HepG2 (cell line): ENCODE measurements at regions not wholly inside any gene's neighbourhood (a gene's known extent, or its start where the extent isn't known, plus 50 kb on each side); places are given as distances from the start of the nearest gene placed in this dataset.

ENCODE experiments used
- ATAC-seq: fragments of 200-7000 bp; cut with Tn5 transposase; 3 replicates; pipeline ENCODE4 v1.9.1; 2020; ENCODE audit warnings: mild to moderate bottlenecking, moderate library complexity
- BruUV-seq: library from RNA; stranded (reverse); fragments of 400-500 nt; replicated peaks from 2 replicates; lab custom pipeline; 2021; lab: Mats Ljungman, UMichigan
- CTCF ChIA-PET: fragments of 300-600 bp; formaldehyde crosslinking; extraction: SDS; loops from one replicate; lab custom pipeline; 2021; ENCODE audit warnings: low total read pairs, inconsistent platforms, low intra/inter-chr PET ratio; lab: Yijun Ruan, JAX
- POLR2A ChIA-PET: fragments of 350-600 bp; sonication (Branson Sonifier 250); formaldehyde crosslinking; loops from one replicate; lab custom pipeline; 2020; ENCODE audit warnings: antibody characterized with exemption, inconsistent platforms; lab: Yijun Ruan, JAX
- DNase-seq: peaks from one replicate; pipeline ENCODE4 v3.0.0-alpha.2; 2015; ENCODE audit warnings: low spot score
- FAIRE-seq: peaks from 3 replicates; lab custom pipeline; 2011; peaks lifted over from hg19 to GRCh38; lab: Jason Lieb, UNC
- H2AFZ ChIP-seq: one replicate; pipeline ENCODE4 v1.6.1; 2011; ENCODE audit warnings: low read length, inconsistent platforms
- H3K27ac ChIP-seq: fragments of 300-600 bp; 3 replicates; pipeline ENCODE4 v1.8.0; 2011; ENCODE audit warnings: mixed run types, mild to moderate bottlenecking, mixed read lengths, low read length, inconsistent platforms; ENCODE audit not compliant: insufficient read depth; ENCODE audit errors: extremely low read length
- H3K27me3 ChIP-seq, 2 experiments: fragments of 200-600 bp in 1 of 2; 2 replicates in 1 of 2; 3 replicates in 1 of 2; pipeline versions ENCODE4 v1.6.0 to v1.8.0; 2011; ENCODE audit warnings: low read length in 2 of 2, mild to moderate bottlenecking in 2 of 2, moderate library complexity in 2 of 2, inconsistent platforms in 1 of 2; ENCODE audit not compliant: insufficient read depth in 2 of 2, control insufficient read depth in 1 of 2
- H3K36me3 ChIP-seq, 2 experiments: fragments of 200-600 bp in 1 of 2; replicated peaks in 1 of 2; 2 replicates in 1 of 2; 3 replicates in 1 of 2; pipeline versions ENCODE4 v1.5.1 to v1.8.0; 2011; ENCODE audit warnings: low read length in 2 of 2, inconsistent platforms in 1 of 2; ENCODE audit not compliant: insufficient read depth in 2 of 2, control insufficient read depth in 1 of 2
- H3K4me1 ChIP-seq: 2 replicates; pipeline ENCODE4 v1.5.1; 2012; ENCODE audit warnings: low read length, inconsistent platforms; ENCODE audit not compliant: insufficient read depth
- H3K4me2 ChIP-seq: 2 replicates; pipeline ENCODE4 v1.6.0; 2011; ENCODE audit warnings: low read depth, low read length, inconsistent platforms
- H3K4me3 ChIP-seq, 3 experiments: fragments of 200-600 bp in 1 of 3; sonication (generic), shearing (Covaris generic) in 1 of 3; replicated peaks in 1 of 3; 2 replicates each; pipeline ENCODE4 v1.5.1; 2011 to 2016; ENCODE audit warnings: low read length in 3 of 3, inconsistent platforms in 2 of 3, low read depth in 2 of 3, mild to moderate bottlenecking in 2 of 3, control low read depth in 1 of 3, mixed read lengths in 1 of 3; ENCODE audit not compliant: insufficient read depth in 1 of 3
- H3K79me2 ChIP-seq: one replicate; pipeline ENCODE4 v1.6.1; 2011; ENCODE audit warnings: low read length, inconsistent platforms; ENCODE audit not compliant: insufficient read depth
- H3K9ac ChIP-seq: 2 replicates; pipeline ENCODE4 v1.6.0; 2011; ENCODE audit warnings: mild to moderate bottlenecking, low read depth, low read length, inconsistent platforms; ENCODE audit not compliant: insufficient read depth
- H3K9me3 ChIP-seq: 2 replicates; pipeline ENCODE4 v1.5.1; 2012; ENCODE audit warnings: mild to moderate bottlenecking, low read length
- H4K20me1 ChIP-seq: 2 replicates; pipeline ENCODE4 v1.6.0; 2011; ENCODE audit warnings: inconsistent platforms, mild to moderate bottlenecking, low read length, moderate library complexity; ENCODE audit not compliant: insufficient read depth
- ATRX ChIP-seq: sonication (generic); formaldehyde crosslinking; IDR thresholded peaks from 2 replicates; pipeline ENCODE4 v1.4.0; 2020; ENCODE audit warnings: missing genetic modification reagents, borderline replicate concordance
- FOXM1 ChIP-seq: sonication (generic); formaldehyde crosslinking; IDR thresholded peaks from 2 replicates; pipeline ENCODE4 v1.5.0; 2020; ENCODE audit warnings: missing genetic modification reagents
- FOXO1 ChIP-seq: sonication (generic); formaldehyde crosslinking; IDR thresholded peaks from 2 replicates; pipeline ENCODE4 v1.4.0; 2020; ENCODE audit warnings: missing genetic modification reagents
- KDM6A ChIP-seq: IDR thresholded peaks from 2 replicates; pipeline ENCODE4 v1.6.1; 2016; ENCODE audit warnings: low read depth
- KLF12 ChIP-seq: sonication (generic); formaldehyde crosslinking; IDR thresholded peaks from 2 replicates; pipeline ENCODE4 v1.4.0; 2020; ENCODE audit warnings: missing genetic modification reagents, borderline replicate concordance
- MATR3 ChIP-seq: sonication (generic); formaldehyde crosslinking; IDR thresholded peaks from 2 replicates; pipeline ENCODE4 v1.4.0; 2020; ENCODE audit warnings: missing genetic modification reagents
- NFE2 ChIP-seq: sonication (generic); formaldehyde crosslinking; IDR thresholded peaks from 2 replicates; pipeline ENCODE4 v1.4.0; 2020; ENCODE audit warnings: missing genetic modification reagents
- PHF20 ChIP-seq: sonication (generic); formaldehyde crosslinking; IDR thresholded peaks from 2 replicates; pipeline ENCODE4 v1.5.0; 2020; ENCODE audit warnings: mild to moderate bottlenecking, missing genetic modification reagents
- PHF5A ChIP-seq: IDR thresholded peaks from one replicate; pipeline ENCODE4 v1.6.1; 2018; ENCODE audit warnings: low read depth, missing genetic modification reagents; ENCODE audit not compliant: unreplicated experiment
- SOX6 ChIP-seq, 2 experiments: fragments of 450-650 bp in 1 of 2; sonication (generic) in 1 of 2; formaldehyde crosslinking in 1 of 2; IDR thresholded peaks; 2 replicates each; pipeline versions ENCODE4 v1.4.0 to v1.6.1; 2017 to 2020; ENCODE audit warnings: antibody characterized with exemption in 1 of 2, mild to moderate bottlenecking in 1 of 2, missing genetic modification reagents in 1 of 2
- TCF12 ChIP-seq, 2 experiments: fragments of 450-650 bp in 1 of 2; sonication (generic) in 1 of 2; formaldehyde crosslinking in 1 of 2; IDR thresholded peaks; 2 replicates each; pipeline versions ENCODE4 v1.6.1 to v1.8.0; 2017 to 2022; ENCODE audit warnings: antibody characterized with exemption in 1 of 2, mild to moderate bottlenecking in 1 of 2, missing genetic modification reagents in 1 of 2, moderate library complexity in 1 of 2
- ZFAT ChIP-seq: sonication (generic); formaldehyde crosslinking; conservative IDR thresholded peaks from 2 replicates; pipeline ENCODE4 v1.8.1; 2023; ENCODE audit warnings: missing genetic modification reagents, inconsistent platforms
- ZFYVE20 ChIP-seq: sonication (generic); formaldehyde crosslinking; IDR thresholded peaks from 2 replicates; pipeline ENCODE4 v1.8.0; 2023; ENCODE audit warnings: low read depth, mild to moderate bottlenecking, moderate library complexity, missing genetic modification reagents, borderline replicate concordance
- ZKSCAN8 ChIP-seq: IDR thresholded peaks from 2 replicates; pipeline ENCODE4 v1.6.1; 2016; ENCODE audit warnings: borderline replicate concordance, missing genetic modification reagents, missing compliant biosample characterization
- ZNF253 ChIP-seq: sonication (generic); formaldehyde crosslinking; IDR thresholded peaks from 2 replicates; pipeline ENCODE4 v1.8.0; 2022; ENCODE audit warnings: mild to moderate bottlenecking, missing genetic modification reagents, borderline replicate concordance
- ZNF543 ChIP-seq: sonication (generic); formaldehyde crosslinking; IDR thresholded peaks from 2 replicates; pipeline ENCODE4 v1.4.0; 2020; ENCODE audit warnings: mild to moderate bottlenecking, missing genetic modification reagents
- ZSCAN12 ChIP-seq: sonication (generic); formaldehyde crosslinking; IDR thresholded peaks from 2 replicates; pipeline ENCODE4 v1.9.0; 2021; ENCODE audit warnings: mild to moderate bottlenecking, missing genetic modification reagents
- WGBS: methylation state at CpG from one replicate; pipeline ENCODE4 v1.1.6; 2017; ENCODE audit warnings: low lambda C conversion rate; 5-methylcytosine and 5-hydroxymethylcytosine counted together
- in situ Hi-C: cut with HindIII; loops from 2 replicates; pipeline ENCODE4 v1.10.0; 2017; ENCODE audit warnings: low pct_unique_long_range_greater_than_20kb; ENCODE audit not compliant: extremely low pct_ligation_motif_present
- intact Hi-C: fragments of 100-400 bp; cut with micrococcal nuclease; formaldehyde crosslinking; loops from one replicate; pipeline ENCODE4 v1.10.0; 2022; ENCODE audit not compliant: unreplicated experiment
- TF ChIP-seq, protein P1 (sequence below): sonication (generic); formaldehyde crosslinking; conservative IDR thresholded peaks from 2 replicates; pipeline ENCODE4 v1.4.0; 2020; ENCODE audit warnings: missing genetic modification reagents
- TF ChIP-seq, protein P2 (sequence below): sonication (generic); formaldehyde crosslinking; IDR thresholded peaks from 2 replicates; pipeline ENCODE4 v1.4.0; 2020; ENCODE audit warnings: low read depth, mild to moderate bottlenecking, missing genetic modification reagents
- TF ChIP-seq, protein P3 (sequence below): IDR thresholded peaks from 2 replicates; pipeline ENCODE4 v1.6.1; 2016
- TF ChIP-seq, protein P4 (sequence below): sonication (generic); formaldehyde crosslinking; conservative IDR thresholded peaks from 2 replicates; pipeline ENCODE4 v1.8.1; 2023; ENCODE audit warnings: missing genetic modification reagents

DNA sequence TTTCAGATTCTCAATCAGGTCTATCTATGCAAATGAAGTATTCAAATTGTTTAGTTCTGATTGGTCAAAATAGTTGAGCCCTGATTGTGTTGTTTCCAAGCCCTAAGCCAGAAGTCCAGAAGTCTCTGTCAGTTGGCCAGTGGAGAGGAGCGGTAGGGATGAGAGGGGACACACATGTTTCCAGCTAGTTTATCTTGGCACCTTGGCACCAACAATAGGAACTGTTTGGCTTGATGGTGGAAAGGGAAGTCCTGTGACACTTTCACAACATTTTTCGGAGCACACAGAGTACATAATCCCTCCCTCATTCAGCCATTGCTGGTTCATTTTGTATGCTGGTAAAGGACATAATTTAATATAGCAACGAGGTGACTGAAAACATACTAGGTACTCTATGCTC, 1661.6 kb downstream of the SUCLG1 start (continued):
- no peak for TF ChIP-seq ZNF543
- TF ChIP-seq, protein P1, sequence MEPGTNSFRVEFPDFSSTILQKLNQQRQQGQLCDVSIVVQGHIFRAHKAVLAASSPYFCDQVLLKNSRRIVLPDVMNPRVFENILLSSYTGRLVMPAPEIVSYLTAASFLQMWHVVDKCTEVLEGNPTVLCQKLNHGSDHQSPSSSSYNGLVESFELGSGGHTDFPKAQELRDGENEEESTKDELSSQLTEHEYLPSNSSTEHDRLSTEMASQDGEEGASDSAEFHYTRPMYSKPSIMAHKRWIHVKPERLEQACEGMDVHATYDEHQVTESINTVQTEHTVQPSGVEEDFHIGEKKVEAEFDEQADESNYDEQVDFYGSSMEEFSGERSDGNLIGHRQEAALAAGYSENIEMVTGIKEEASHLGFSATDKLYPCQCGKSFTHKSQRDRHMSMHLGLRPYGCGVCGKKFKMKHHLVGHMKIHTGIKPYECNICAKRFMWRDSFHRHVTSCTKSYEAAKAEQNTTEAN = no peak

DNA sequence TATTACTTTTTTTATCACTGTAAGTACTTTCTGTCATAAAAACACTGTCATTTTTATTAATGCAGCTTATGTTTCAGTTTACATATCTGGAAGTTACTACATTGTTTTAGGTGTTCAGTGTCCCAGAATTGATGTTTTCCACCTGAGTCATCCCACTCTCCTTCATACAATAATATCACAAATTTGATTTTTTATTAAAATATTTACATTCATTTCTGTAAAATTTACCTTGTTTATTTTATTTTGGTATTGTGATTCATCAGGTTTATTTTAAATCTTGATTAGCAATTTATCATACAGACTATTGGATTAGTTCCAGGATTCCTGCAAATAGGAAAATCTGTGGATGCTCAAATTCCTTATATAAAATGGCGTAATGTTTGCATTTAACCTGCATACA, 1662.9 kb downstream of the SUCLG1 start:
- 7% methylated on average over 1 of the region's 1 CpG for WGBS
- H3K9me3 ChIP-seq = peaks cover 18% of the 10 kb centered on the region; the same call in 1 of the 2 replicates
- H4K20me1 ChIP-seq = no peaks in the 10 kb centered on the region
- no peaks in the 10 kb centered on the region for H3K79me2 ChIP-seq
- no peak for FAIRE-seq
- ChIA-PET POLR2A (no interaction called here), CTCF (no interaction called here)
- no peaks in the 10 kb centered on the region for H3K36me3 ChIP-seq
- in situ Hi-C loops (no loop called here), intact Hi-C loops (no loop called here)
- H3K27me3 ChIP-seq = no peaks in the 10 kb centered on the region
- no TSS peak for BruUV-seq
- TF ChIP-seq NFE2 (CRISPR knock-in tag) (no peak), ZFAT (CRISPR knock-in tag) (no peak), MATR3 (CRISPR knock-in tag) (no peak), PHF5A (CRISPR knock-in tag) (no peak), PHF20 (no peak), SOX6 (IDR thresholded peaks at IDR 0.05) (no peak), SOX6 (CRISPR knock-in tag; IDR thresholded peaks at IDR 0.05) (no peak), TCF12 (IDR thresholded peaks at IDR 0.05) (no peak), TCF12 (CRISPR knock-in tag; IDR thresholded peaks at IDR 0.05) (no peak), ZNF253 (CRISPR knock-in tag) (no peak), ZFYVE20 (no peak), FOXO1 (no peak), KLF12 (CRISPR knock-in tag) (no peak), ZKSCAN8 (no peak), KDM6A (no peak), FOXM1 (CRISPR knock-in tag) (no peak), ATRX (no peak), ZSCAN12 (CRISPR knock-in tag) (no peak)
- TF ChIP-seq, protein P2, sequence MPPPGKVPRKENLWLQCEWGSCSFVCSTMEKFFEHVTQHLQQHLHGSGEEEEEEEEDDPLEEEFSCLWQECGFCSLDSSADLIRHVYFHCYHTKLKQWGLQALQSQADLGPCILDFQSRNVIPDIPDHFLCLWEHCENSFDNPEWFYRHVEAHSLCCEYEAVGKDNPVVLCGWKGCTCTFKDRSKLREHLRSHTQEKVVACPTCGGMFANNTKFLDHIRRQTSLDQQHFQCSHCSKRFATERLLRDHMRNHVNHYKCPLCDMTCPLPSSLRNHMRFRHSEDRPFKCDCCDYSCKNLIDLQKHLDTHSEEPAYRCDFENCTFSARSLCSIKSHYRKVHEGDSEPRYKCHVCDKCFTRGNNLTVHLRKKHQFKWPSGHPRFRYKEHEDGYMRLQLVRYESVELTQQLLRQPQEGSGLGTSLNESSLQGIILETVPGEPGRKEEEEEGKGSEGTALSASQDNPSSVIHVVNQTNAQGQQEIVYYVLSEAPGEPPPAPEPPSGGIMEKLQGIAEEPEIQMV (CRISPR knock-in tag) = no peak
- TF ChIP-seq, protein P3, sequence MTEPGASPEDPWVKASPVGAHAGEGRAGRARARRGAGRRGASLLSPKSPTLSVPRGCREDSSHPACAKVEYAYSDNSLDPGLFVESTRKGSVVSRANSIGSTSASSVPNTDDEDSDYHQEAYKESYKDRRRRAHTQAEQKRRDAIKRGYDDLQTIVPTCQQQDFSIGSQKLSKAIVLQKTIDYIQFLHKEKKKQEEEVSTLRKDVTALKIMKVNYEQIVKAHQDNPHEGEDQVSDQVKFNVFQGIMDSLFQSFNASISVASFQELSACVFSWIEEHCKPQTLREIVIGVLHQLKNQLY = no peak
- TF ChIP-seq, protein P4, sequence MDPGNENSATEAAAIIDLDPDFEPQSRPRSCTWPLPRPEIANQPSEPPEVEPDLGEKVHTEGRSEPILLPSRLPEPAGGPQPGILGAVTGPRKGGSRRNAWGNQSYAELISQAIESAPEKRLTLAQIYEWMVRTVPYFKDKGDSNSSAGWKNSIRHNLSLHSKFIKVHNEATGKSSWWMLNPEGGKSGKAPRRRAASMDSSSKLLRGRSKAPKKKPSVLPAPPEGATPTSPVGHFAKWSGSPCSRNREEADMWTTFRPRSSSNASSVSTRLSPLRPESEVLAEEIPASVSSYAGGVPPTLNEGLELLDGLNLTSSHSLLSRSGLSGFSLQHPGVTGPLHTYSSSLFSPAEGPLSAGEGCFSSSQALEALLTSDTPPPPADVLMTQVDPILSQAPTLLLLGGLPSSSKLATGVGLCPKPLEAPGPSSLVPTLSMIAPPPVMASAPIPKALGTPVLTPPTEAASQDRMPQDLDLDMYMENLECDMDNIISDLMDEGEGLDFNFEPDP (CRISPR knock-in tag) = no peak
- no peaks in the 10 kb centered on the region for H3K4me1 ChIP-seq
- H3K4me2 ChIP-seq = no peak overlapping the region
- H3K9ac ChIP-seq = no peak overlapping the region
- no peak overlapping the region for H3K27ac ChIP-seq
- no peak for DNase-seq
- H3K4me3 ChIP-seq = no peak overlapping the region
- ATAC-seq = no peak
- no peak overlapping the region for H2AFZ ChIP-seq
